B cell (primary cell): ENCODE measurements at regions not wholly inside any gene's neighbourhood (a gene's known extent, or its start where the extent isn't known, plus 50 kb on each side); places are given as distances from the start of the nearest gene placed in this dataset.

Experiments used
- CTCF ChIP-seq: fragments of 200-600 bp; IDR thresholded peaks from one replicate; pipeline ENCODE4 v1.8.0; 2022; ENCODE audit warnings: antibody characterized with exemption, mild to moderate bottlenecking
- EZH2 ChIP-seq: IDR thresholded peaks from 2 replicates; pipeline ENCODE4 v1.6.1; 2012; ENCODE audit warnings: borderline replicate concordance, low read depth, mild to moderate bottlenecking, moderate library complexity, low read length; ENCODE audit not compliant: insufficient read depth, poor library complexity, severe bottlenecking

- TF ChIP-seq CTCF (no peak), EZH2 (no peak)
Measured at GRCh38 chr2:226351711-226352110, 447.9 kb downstream of the IRS1 start.
